ENCODE measurements at regions not wholly inside any gene's neighbourhood (a gene's known extent, or its start where the extent isn't known, plus 50 kb on each side); places are given as distances from the start of the nearest gene placed in this dataset.
A peak's percentile ranks its signal among the peaks of the same experiment; 100 is the strongest.

DNA sequence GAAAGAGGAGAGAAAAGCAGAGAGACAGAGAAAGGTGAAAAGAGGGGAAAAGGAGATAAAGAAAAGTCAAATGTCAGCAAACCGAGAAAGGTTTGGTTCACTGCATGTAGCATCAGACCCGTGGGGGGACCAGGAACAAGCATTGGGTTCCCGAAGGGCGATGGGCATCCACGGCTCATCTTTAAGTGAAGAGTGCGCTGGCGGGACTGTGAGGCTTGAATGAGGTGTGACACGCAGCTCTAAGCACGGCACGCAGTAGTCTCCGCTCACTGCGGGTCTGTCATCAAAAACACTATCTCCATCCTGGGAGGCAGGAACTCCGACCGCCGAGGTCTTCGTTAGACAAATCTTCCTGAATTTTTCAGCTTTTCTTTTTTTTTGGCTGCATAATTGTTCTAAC lies 173.4 kb upstream of the PFKP start:
- no peak for DNase-seq
- Mint-ChIP-seq H3K27me3 (ENCODE audit: low read depth) (peaks cover 4% of the 10 kb centered on the region), H3K4me3 (no peak overlapping the region), H3K9me3 (no peaks in the 10 kb centered on the region), H3K4me1 (peaks cover 6 to 13% of the 10 kb centered on the region in 2 experiments), H3K36me3 (ENCODE audit: insufficient read depth in 1 of 3, low read depth in 3 of 3) (no peaks in the 10 kb centered on the region), H3K27ac (peak overlapping the region in 1 of 3 experiments; percentile 20; a peak in 1 of 7 replicates)
- no peak overlapping the region for H2BK5ac ChIP-seq (ENCODE audit: insufficient read length, low read length)
- no peak overlapping the region for H4K8ac ChIP-seq (replicated peaks; ENCODE audit: insufficient read length, low read depth, low read length)
- H2BK12ac ChIP-seq (ENCODE audit: insufficient read length, low read depth, low read length): no peak overlapping the region
- no peaks in the 10 kb centered on the region for H3K79me2 ChIP-seq (ENCODE audit: insufficient read depth, low read length)
- H3K14ac ChIP-seq (ENCODE audit: insufficient read depth, low read length): peak overlapping the region; percentile 4; the same call in 1 of the 2 replicates
- H3K4me1 ChIP-seq (ENCODE audit: insufficient read depth, low read length): no peaks in the 10 kb centered on the region
- H2BK15ac ChIP-seq (ENCODE audit: low read depth, low read length): no peak overlapping the region
- H3K4ac ChIP-seq (ENCODE audit: low read depth, low read length): no peak overlapping the region
- no peaks in the 10 kb centered on the region for H3K27me3 ChIP-seq (ENCODE audit: insufficient read depth, low read length)
- H3K56ac ChIP-seq (ENCODE audit: insufficient read length, low read depth, low read length): no peak overlapping the region
- no peak overlapping the region for H2BK120ac ChIP-seq (ENCODE audit: low read depth, low read length, poor library complexity, severe bottlenecking)
- no peak overlapping the region for H2AK5ac ChIP-seq (ENCODE audit: insufficient read length, low read length)
- no peaks in the 10 kb centered on the region for H3K9me3 ChIP-seq (ENCODE audit: control insufficient read depth, low read depth, low read length)
- H3K4me2 ChIP-seq (ENCODE audit: insufficient read depth, insufficient read length, low read length): no peak overlapping the region
- no peaks in the 10 kb centered on the region for H4K20me1 ChIP-seq (ENCODE audit: control insufficient read depth, insufficient read depth, insufficient read length)
- H3K18ac ChIP-seq (ENCODE audit: insufficient read length, low read depth, low read length): no peak overlapping the region
- no peak overlapping the region for H3K9ac ChIP-seq (ENCODE audit: extremely low read depth, insufficient read length, low read length)
- H3T11ph ChIP-seq (ENCODE audit: low read length): no peak overlapping the region
- no peak overlapping the region for H4K91ac ChIP-seq (ENCODE audit: insufficient read length, low read depth, low read length)
- no peak overlapping the region for H3K27ac ChIP-seq (ENCODE audit: insufficient read length, low read depth, low read length)
- no peaks in the 10 kb centered on the region for H3K23me2 ChIP-seq (ENCODE audit: insufficient read length, low read depth, low read length, poor library complexity, severe bottlenecking)
- no peaks in the 10 kb centered on the region for H3K79me1 ChIP-seq (ENCODE audit: insufficient read depth, low read depth, low read length, poor library complexity, severe bottlenecking)
- no peak overlapping the region for H2BK20ac ChIP-seq (ENCODE audit: low read depth, low read length, poor library complexity, severe bottlenecking)
- TF ChIP-seq, protein P1, sequence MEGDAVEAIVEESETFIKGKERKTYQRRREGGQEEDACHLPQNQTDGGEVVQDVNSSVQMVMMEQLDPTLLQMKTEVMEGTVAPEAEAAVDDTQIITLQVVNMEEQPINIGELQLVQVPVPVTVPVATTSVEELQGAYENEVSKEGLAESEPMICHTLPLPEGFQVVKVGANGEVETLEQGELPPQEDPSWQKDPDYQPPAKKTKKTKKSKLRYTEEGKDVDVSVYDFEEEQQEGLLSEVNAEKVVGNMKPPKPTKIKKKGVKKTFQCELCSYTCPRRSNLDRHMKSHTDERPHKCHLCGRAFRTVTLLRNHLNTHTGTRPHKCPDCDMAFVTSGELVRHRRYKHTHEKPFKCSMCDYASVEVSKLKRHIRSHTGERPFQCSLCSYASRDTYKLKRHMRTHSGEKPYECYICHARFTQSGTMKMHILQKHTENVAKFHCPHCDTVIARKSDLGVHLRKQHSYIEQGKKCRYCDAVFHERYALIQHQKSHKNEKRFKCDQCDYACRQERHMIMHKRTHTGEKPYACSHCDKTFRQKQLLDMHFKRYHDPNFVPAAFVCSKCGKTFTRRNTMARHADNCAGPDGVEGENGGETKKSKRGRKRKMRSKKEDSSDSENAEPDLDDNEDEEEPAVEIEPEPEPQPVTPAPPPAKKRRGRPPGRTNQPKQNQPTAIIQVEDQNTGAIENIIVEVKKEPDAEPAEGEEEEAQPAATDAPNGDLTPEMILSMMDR (conservative IDR thresholded peaks at IDR 0.05): no peak
- no peak overlapping the region for H3K23ac ChIP-seq (ENCODE audit: insufficient read length, low read depth, low read length)
- no peak overlapping the region for H4K5ac ChIP-seq (ENCODE audit: insufficient read length, low read depth, low read length)
- no CpG with 5 or more reads among the region's 16 CpGs for WGBS (ENCODE audit: extremely low coverage, insufficient read length, low lambda C conversion rate)
- H2AFZ ChIP-seq (ENCODE audit: low read length): no peak overlapping the region
